SK-N-SH treated with all-trans-retinoic acid at 6 μM for 48 hours (cell line): ENCODE measurements at regions not wholly inside any gene's neighbourhood (a gene's known extent, or its start where the extent isn't known, plus 50 kb on each side); places are given as distances from the start of the nearest gene placed in this dataset.

Experiments
- ARNTL ChIP-seq: fragments of 450-650 bp; formaldehyde crosslinking; IDR thresholded peaks from 2 replicates; pipeline ENCODE4 v1.5.0; 2020; ENCODE audit warnings: low read depth, mild to moderate bottlenecking, moderate library complexity, borderline replicate concordance
- BACH2 ChIP-seq: fragments of 250-450 bp; sonication (Bioruptor Pico); IDR thresholded peaks from 2 replicates; pipeline ENCODE4 v1.9.0; 2021; ENCODE audit warnings: mild to moderate bottlenecking, borderline replicate concordance
- RARB ChIP-seq: fragments of 250-450 bp; sonication (Bioruptor Pico); IDR thresholded peaks from 2 replicates; pipeline ENCODE4 v1.8.0; 2021; ENCODE audit warnings: mild to moderate bottlenecking, moderate library complexity
- SNAI2 ChIP-seq: fragments of 250-450 bp; sonication (Bioruptor Pico); IDR thresholded peaks from 2 replicates; pipeline ENCODE4 v1.5.0; 2020; ENCODE audit warnings: mild to moderate bottlenecking, moderate library complexity
- ZNF70 ChIP-seq: fragments of 450-650 bp; formaldehyde crosslinking; IDR thresholded peaks from 2 replicates; pipeline ENCODE4 v1.5.0; 2020; ENCODE audit warnings: mild to moderate bottlenecking, moderate library complexity
- TF ChIP-seq, protein P1 (sequence below): fragments of 250-450 bp; sonication (Bioruptor Pico); IDR thresholded peaks from 2 replicates; pipeline ENCODE4 v1.5.1; 2021; ENCODE audit warnings: mild to moderate bottlenecking, moderate library complexity
- TF ChIP-seq, protein P2 (sequence below): fragments of 250-450 bp; sonication (Bioruptor Pico); IDR thresholded peaks from 2 replicates; pipeline ENCODE4 v1.8.0; 2021; ENCODE audit warnings: low read depth, mild to moderate bottlenecking, moderate library complexity, borderline replicate concordance
- TF ChIP-seq, protein P3 (sequence below): fragments of 250-450 bp; sonication (Bioruptor Pico); IDR thresholded peaks from 2 replicates; pipeline ENCODE4 v1.8.0; 2020; ENCODE audit warnings: mild to moderate bottlenecking, moderate library complexity, borderline replicate concordance

DNA sequence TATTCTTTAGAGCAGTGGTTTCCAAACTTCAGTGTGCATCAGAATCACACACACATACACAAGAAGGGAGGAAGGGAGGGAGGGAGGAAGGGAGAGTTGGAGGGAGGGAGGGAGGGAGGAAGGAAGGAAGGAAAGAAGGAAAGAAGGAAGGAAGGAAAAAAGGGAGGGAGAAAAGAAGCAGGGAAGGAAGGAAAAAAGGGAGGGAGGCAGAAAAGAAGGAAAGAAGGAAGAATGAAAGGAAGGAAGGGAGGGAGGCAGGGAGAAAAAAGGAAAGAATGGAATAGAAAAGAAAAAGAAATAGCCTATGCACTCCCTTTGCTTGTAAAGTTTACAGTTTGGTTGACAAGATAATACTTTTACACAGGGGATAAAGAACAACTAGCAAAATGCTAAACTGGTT lies 96.3 kb upstream of the BCL11A start:
- TF ChIP-seq, protein P1, sequence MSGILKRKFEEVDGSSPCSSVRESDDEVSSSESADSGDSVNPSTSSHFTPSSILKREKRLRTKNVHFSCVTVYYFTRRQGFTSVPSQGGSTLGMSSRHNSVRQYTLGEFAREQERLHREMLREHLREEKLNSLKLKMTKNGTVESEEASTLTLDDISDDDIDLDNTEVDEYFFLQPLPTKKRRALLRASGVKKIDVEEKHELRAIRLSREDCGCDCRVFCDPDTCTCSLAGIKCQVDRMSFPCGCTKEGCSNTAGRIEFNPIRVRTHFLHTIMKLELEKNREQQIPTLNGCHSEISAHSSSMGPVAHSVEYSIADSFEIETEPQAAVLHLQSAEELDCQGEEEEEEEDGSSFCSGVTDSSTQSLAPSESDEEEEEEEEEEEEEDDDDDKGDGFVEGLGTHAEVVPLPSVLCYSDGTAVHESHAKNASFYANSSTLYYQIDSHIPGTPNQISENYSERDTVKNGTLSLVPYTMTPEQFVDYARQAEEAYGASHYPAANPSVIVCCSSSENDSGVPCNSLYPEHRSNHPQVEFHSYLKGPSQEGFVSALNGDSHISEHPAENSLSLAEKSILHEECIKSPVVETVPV (CRISPR knock-in tag): no peak
- TF ChIP-seq RARB (CRISPR knock-in tag): no peak
- no peak for TF ChIP-seq ARNTL (CRISPR knock-in tag)
- no peak for TF ChIP-seq SNAI2 (CRISPR knock-in tag)
- TF ChIP-seq, protein P2, sequence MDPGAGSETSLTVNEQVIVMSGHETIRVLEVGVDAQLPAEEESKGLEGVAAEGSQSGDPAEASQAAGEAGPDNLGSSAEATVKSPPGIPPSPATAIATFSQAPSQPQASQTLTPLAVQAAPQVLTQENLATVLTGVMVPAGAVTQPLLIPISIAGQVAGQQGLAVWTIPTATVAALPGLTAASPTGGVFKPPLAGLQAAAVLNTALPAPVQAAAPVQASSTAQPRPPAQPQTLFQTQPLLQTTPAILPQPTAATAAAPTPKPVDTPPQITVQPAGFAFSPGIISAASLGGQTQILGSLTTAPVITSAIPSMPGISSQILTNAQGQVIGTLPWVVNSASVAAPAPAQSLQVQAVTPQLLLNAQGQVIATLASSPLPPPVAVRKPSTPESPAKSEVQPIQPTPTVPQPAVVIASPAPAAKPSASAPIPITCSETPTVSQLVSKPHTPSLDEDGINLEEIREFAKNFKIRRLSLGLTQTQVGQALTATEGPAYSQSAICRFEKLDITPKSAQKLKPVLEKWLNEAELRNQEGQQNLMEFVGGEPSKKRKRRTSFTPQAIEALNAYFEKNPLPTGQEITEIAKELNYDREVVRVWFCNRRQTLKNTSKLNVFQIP (CRISPR knock-in tag): no peak
- TF ChIP-seq, protein P3, sequence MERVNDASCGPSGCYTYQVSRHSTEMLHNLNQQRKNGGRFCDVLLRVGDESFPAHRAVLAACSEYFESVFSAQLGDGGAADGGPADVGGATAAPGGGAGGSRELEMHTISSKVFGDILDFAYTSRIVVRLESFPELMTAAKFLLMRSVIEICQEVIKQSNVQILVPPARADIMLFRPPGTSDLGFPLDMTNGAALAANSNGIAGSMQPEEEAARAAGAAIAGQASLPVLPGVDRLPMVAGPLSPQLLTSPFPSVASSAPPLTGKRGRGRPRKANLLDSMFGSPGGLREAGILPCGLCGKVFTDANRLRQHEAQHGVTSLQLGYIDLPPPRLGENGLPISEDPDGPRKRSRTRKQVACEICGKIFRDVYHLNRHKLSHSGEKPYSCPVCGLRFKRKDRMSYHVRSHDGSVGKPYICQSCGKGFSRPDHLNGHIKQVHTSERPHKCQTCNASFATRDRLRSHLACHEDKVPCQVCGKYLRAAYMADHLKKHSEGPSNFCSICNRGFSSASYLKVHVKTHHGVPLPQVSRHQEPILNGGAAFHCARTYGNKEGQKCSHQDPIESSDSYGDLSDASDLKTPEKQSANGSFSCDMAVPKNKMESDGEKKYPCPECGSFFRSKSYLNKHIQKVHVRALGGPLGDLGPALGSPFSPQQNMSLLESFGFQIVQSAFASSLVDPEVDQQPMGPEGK (CRISPR knock-in tag): no peak
- TF ChIP-seq BACH2: no peak
- no peak for TF ChIP-seq ZNF70 (CRISPR knock-in tag)
